PC-9 (cell line): ENCODE measurements at regions not wholly inside any gene's neighbourhood (a gene's known extent, or its start where the extent isn't known, plus 50 kb on each side); places are given as distances from the start of the nearest gene placed in this dataset.
"Not testable (repeated sequence)": the region's sequence is repeated elsewhere in the genome, so short reads cannot be mapped to it uniquely, and the experiment has no call there.

Source experiments
- BruUV-seq: library from RNA; stranded (reverse); fragments of 400-500 nt; replicated peaks from 2 replicates; lab custom pipeline; 2021; lab: Mats Ljungman, UMichigan
- CTCF ChIA-PET: fragments of 300-600 bp; sonication (Branson Sonifier 250); formaldehyde crosslinking; loops from one replicate; lab custom pipeline; 2022; ENCODE audit warnings: antibody characterized with exemption; lab: Charles Lee
- POLR2A ChIA-PET: fragments of 300-600 bp; sonication (Branson Sonifier 250); formaldehyde crosslinking; loops from one replicate; lab custom pipeline; 2022; ENCODE audit warnings: antibody characterized with exemption; ENCODE audit not compliant: unreplicated experiment; lab: Charles Lee
- DNase-seq, 2 experiments: peaks; one replicate each; pipeline versions ENCODE4 v3.0.0 to v3.0.0-alpha.2; 2015 to 2022; ENCODE audit warnings: mixed read lengths in 1 of 2
- H2AFZ ChIP-seq: fragments of 200-600 bp; sonication (generic); 2 replicates; pipeline ENCODE4 v1.8.1; 2017; ENCODE audit warnings: antibody characterized with exemption
- H3F3A ChIP-seq: fragments of 200-600 bp; sonication (generic); 2 replicates; pipeline ENCODE4 v1.8.1; 2017; ENCODE audit warnings: antibody characterized with exemption, mild to moderate bottlenecking, low read depth; ENCODE audit not compliant: insufficient read depth
- H3K27ac ChIP-seq: fragments of 200-600 bp; sonication (generic); 2 replicates; pipeline ENCODE4 v1.6.1; 2016; ENCODE audit warnings: mixed run types
- H3K27me3 ChIP-seq: fragments of 200-600 bp; sonication (generic); 2 replicates; pipeline ENCODE4 v1.6.1; 2016; ENCODE audit warnings: low read depth, mixed run types; ENCODE audit not compliant: insufficient read depth
- H3K36me3 ChIP-seq: fragments of 200-600 bp; sonication (generic); 2 replicates; pipeline ENCODE4 v1.6.1; 2016; ENCODE audit warnings: low read depth, mixed run types
- H3K4me1 ChIP-seq: fragments of 200-600 bp; sonication (generic); replicated peaks from 2 replicates; pipeline ENCODE4 v1.6.1; 2016; ENCODE audit warnings: mixed run types; ENCODE audit not compliant: insufficient read depth
- H3K4me2 ChIP-seq: fragments of 200-600 bp; sonication (generic); 2 replicates; pipeline ENCODE4 v1.6.1; 2017; ENCODE audit warnings: mixed run types
- H3K4me3 ChIP-seq: fragments of 200-600 bp; sonication (generic); 2 replicates; pipeline ENCODE4 v1.6.1; 2016; ENCODE audit warnings: mixed run types
- H3K79me2 ChIP-seq: fragments of 200-600 bp; sonication (generic); 2 replicates; pipeline ENCODE4 v1.6.1; 2017; ENCODE audit warnings: low read depth, mixed run types
- H3K9me2 ChIP-seq: fragments of 200-600 bp; sonication (generic); 2 replicates; pipeline ENCODE4 v1.8.1; 2017; ENCODE audit warnings: mild to moderate bottlenecking; ENCODE audit not compliant: insufficient read depth
- H3K9me3 ChIP-seq: fragments of 200-600 bp; sonication (generic); 2 replicates; pipeline ENCODE4 v1.8.1; 2016; ENCODE audit warnings: low read depth; ENCODE audit not compliant: insufficient read depth
- H4K20me1 ChIP-seq: fragments of 200-600 bp; sonication (generic); 2 replicates; pipeline ENCODE4 v1.8.1; 2017; ENCODE audit not compliant: insufficient read depth
- EZH2 ChIP-seq: fragments of 200-600 bp; sonication (generic); IDR thresholded peaks from 2 replicates; pipeline ENCODE4 v1.8.0; 2017; ENCODE audit warnings: antibody characterized with exemption, low read depth
- intact Hi-C: fragments of 100-400 bp; cut with micrococcal nuclease; formaldehyde crosslinking; loops from one replicate; pipeline ENCODE4 v1.10.0; 2022; ENCODE audit not compliant: unreplicated experiment
- TF ChIP-seq, protein P1 (sequence below): fragments of 200-600 bp; sonication (generic); conservative IDR thresholded peaks from 2 replicates; pipeline ENCODE4 v1.6.1; 2017; ENCODE audit warnings: mixed run types, antibody characterized with exemption, mild to moderate bottlenecking, moderate library complexity

DNA sequence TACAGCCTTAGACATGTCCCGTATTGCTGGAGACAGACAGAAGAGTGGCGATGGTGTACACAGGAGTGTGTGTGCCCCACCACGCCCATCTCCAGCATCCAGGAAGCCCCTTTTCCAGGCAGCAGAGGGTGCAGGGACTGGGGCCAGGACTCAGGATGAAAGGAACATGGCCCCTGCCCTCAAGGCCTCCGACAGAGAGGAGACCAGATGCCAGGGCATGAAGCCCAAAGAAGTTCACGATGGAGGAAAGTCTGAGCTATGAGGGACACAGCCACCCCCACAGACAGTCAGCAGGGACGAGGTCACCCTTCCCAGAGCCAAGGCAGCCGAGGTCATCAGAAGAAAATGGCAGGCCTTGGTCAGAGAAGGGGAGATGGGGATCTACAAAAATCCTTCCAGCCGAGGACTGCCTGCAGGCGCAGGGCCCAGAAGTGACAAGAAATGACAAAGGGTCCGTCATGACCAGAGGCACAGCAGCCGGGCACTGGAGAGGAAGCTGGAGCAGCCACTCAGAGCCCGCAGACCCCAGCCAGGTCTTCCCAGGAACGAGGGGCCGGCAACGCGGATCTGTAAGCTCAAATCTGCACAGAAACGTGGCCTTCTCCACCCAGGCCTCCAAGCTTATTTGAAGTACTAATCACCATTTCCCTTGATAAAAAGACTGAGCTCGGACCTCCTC, 78.7 kb upstream of the PPP2R2D start:
- CTCF ChIA-PET: no interaction called here
- POLR2A ChIA-PET: no interaction called here

DNA sequence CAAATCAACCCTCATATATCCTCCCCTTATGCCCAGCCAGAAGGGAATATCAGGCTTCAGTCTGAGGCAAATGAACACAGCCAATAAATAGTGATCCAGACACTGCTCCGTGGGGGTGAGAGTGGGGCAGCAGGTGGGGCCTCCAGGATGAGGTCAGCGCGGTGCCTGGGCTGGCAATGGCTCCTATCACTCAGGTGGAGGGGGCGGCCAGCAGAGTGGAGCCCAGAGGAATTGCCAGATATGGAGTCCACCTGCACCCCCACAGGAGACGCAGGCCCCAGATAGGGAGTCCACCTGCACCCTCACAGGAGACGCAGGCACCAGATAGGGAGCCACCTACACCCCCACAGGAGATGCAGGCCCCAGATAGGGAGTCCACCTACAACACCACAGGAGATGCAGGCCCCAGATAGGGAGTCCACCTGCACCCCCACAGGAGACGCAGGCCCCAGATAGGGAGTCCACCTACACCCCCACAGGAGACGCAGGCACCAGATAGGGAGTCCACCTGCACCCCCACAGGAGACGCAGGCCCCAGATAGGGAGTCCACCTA, 78.0 kb upstream of the PPP2R2D start:
- H3K27ac ChIP-seq: no peak overlapping the region
- H3F3A ChIP-seq: no peaks in the 10 kb centered on the region
- H3K4me1 ChIP-seq: no peaks in the 10 kb centered on the region
- no peaks in the 10 kb centered on the region for H3K79me2 ChIP-seq
- no peaks in the 10 kb centered on the region for H3K9me3 ChIP-seq
- ChIA-PET POLR2A (no interaction called here), CTCF (no interaction called here)
- H3K36me3 ChIP-seq: no peaks in the 10 kb centered on the region
- H3K27me3 ChIP-seq: peaks cover 63% of the 10 kb centered on the region
- no peaks in the 10 kb centered on the region for H4K20me1 ChIP-seq
- H3K9me2 ChIP-seq: no peaks in the 10 kb centered on the region
- H2AFZ ChIP-seq: no peak overlapping the region
- no TSS peak for BruUV-seq
- intact Hi-C loops: no loop called here
- DNase-seq: no peak
- H3K4me3 ChIP-seq: no peak overlapping the region
- H3K4me2 ChIP-seq: no peak overlapping the region
- no peak for TF ChIP-seq EZH2
- TF ChIP-seq, protein P1, sequence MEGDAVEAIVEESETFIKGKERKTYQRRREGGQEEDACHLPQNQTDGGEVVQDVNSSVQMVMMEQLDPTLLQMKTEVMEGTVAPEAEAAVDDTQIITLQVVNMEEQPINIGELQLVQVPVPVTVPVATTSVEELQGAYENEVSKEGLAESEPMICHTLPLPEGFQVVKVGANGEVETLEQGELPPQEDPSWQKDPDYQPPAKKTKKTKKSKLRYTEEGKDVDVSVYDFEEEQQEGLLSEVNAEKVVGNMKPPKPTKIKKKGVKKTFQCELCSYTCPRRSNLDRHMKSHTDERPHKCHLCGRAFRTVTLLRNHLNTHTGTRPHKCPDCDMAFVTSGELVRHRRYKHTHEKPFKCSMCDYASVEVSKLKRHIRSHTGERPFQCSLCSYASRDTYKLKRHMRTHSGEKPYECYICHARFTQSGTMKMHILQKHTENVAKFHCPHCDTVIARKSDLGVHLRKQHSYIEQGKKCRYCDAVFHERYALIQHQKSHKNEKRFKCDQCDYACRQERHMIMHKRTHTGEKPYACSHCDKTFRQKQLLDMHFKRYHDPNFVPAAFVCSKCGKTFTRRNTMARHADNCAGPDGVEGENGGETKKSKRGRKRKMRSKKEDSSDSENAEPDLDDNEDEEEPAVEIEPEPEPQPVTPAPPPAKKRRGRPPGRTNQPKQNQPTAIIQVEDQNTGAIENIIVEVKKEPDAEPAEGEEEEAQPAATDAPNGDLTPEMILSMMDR: no peak

More for the DNA sequence above, 78.7 kb upstream of the PPP2R2D start:
- Histone ChIP-seq H3K9me2 (no peaks in the 10 kb centered on the region), H3F3A (no peaks in the 10 kb centered on the region), H2AFZ (no peak overlapping the region), H3K4me1 (no peaks in the 10 kb centered on the region), H3K36me3 (no peaks in the 10 kb centered on the region), H3K4me2 (no peak overlapping the region), H3K4me3 (no peak overlapping the region), H3K9me3 (no peaks in the 10 kb centered on the region), H3K79me2 (no peaks in the 10 kb centered on the region), H4K20me1 (no peaks in the 10 kb centered on the region), H3K27me3 (peaks cover 63% of the 10 kb centered on the region), H3K27ac (no peak overlapping the region)
- no peak for DNase-seq
- intact Hi-C loops: no loop called here
- no TSS peak for BruUV-seq
- no peak for TF ChIP-seq EZH2
- TF ChIP-seq, protein P1: no peak

DNA sequence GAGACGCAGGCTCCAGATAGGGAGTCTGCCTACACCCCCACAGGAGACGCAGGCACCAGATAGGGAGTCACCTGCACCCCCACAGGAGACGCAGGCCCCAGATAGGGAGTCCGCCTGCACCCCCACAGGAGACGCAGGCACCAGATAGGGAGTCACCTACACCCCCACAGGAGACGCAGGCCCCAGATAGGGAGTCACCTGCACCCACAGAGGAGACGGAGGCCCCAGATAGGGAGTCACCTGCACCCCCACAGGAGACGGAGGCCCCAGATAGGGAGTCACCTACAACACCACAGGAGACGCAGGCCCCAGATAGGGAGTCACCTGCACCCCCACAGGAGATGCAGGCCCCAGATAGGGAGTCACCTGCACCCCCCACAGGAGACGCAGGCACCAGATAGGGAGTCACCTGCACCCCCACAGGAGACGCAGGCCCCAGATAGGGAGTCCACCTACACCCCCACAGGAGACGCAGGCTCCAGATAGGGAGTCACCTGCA, 77.2 kb upstream of the PPP2R2D start:
- H3K9me2 ChIP-seq, BruUV-seq, H2AFZ ChIP-seq, H3K9me3 ChIP-seq, POLR2A ChIA-PET, H3F3A ChIP-seq, H3K4me1 ChIP-seq, DNase-seq, CTCF ChIA-PET, H3K36me3 ChIP-seq, H3K79me2 ChIP-seq, H4K20me1 ChIP-seq, H3K27ac ChIP-seq, H3K4me3 ChIP-seq, H3K4me2 ChIP-seq, intact Hi-C loops: not testable (repeated sequence)
- peaks cover 61% of the 10 kb centered on the region for H3K27me3 ChIP-seq
